ENCODE measurements at regions not wholly inside any gene's neighbourhood (a gene's known extent, or its start where the extent isn't known, plus 50 kb on each side); places are given as distances from the start of the nearest gene placed in this dataset.

- Histone ChIP-seq H4K8ac (ENCODE audit: low read depth, low read length) (no peak overlapping the region), H3K36me3 (ENCODE audit: control insufficient read depth in 1 of 2, insufficient read depth in 2 of 2, low read length in 2 of 2) (no peaks in the 10 kb centered on the region), H3K9ac (ENCODE audit: low read length) (no peak overlapping the region), H3K4me2 (ENCODE audit: low read length) (no peak overlapping the region), H3K79me2 (ENCODE audit: control insufficient read depth, insufficient read depth, low read length, poor library complexity) (no peaks in the 10 kb centered on the region), H3K18ac (ENCODE audit: low read length) (no peak overlapping the region), H3K79me1 (ENCODE audit: low read length) (peaks cover 4% of the 10 kb centered on the region), H4K12ac (ENCODE audit: low read depth, low read length) (no peak overlapping the region), H2AK5ac (ENCODE audit: low read length) (no peak overlapping the region), H3K14ac (ENCODE audit: low read length) (no peak overlapping the region), H2AFZ (ENCODE audit: insufficient read depth, low read length, poor library complexity) (no peak overlapping the region), H3K4me3 (ENCODE audit: low read depth, low read length) (no peak overlapping the region), H4K91ac (ENCODE audit: low read depth, low read length) (no peak overlapping the region), H3K27me3 (ENCODE audit: insufficient read depth, low read length) (no peaks in the 10 kb centered on the region), H3K23ac (ENCODE audit: low read length) (no peak overlapping the region), H2BK120ac (ENCODE audit: insufficient read depth, low read length, poor library complexity) (no peak overlapping the region), H2BK12ac (ENCODE audit: low read length) (no peak overlapping the region), H3K4me1 (ENCODE audit: control insufficient read depth in 1 of 2, insufficient read depth in 2 of 2, low read length in 2 of 2) (no peaks in the 10 kb centered on the region), H3K9me3 (ENCODE audit: insufficient read depth, low read depth, low read length) (no peaks in the 10 kb centered on the region), H3K27ac (ENCODE audit: low read depth, low read length) (no peak overlapping the region), H3K4ac (ENCODE audit: low read depth, low read length) (no peak overlapping the region), H2BK5ac (ENCODE audit: low read depth, low read length, poor library complexity) (no peak overlapping the region)
- no CpG with 5 or more reads among the region's 3 CpGs for WGBS (ENCODE audit: extremely low coverage, insufficient coverage, insufficient read length)
- DNase-seq: no peak
These were observed 651.4 kb downstream of the STPG2 start for GRCh38 chr4:97491856-97492255.

GRCh38 chr4:97493815-97494518 is 649.3 kb downstream of the STPG2 start:
- DNase-seq: peak in 1 of 2 donors; percentile 26
- Histone ChIP-seq H2AFZ (ENCODE audit: insufficient read depth, low read length, poor library complexity) (no peak overlapping the region), H3K4ac (ENCODE audit: low read depth, low read length) (no peak overlapping the region), H3K27me3 (ENCODE audit: insufficient read depth, low read length) (no peaks in the 10 kb centered on the region), H3K36me3 (ENCODE audit: control insufficient read depth in 1 of 2, insufficient read depth in 2 of 2, low read length in 2 of 2) (no peaks in the 10 kb centered on the region), H4K8ac (ENCODE audit: low read depth, low read length) (peak overlapping the region; percentile 47), H3K4me2 (ENCODE audit: low read length) (no peak overlapping the region), H3K23ac (ENCODE audit: low read length) (no peak overlapping the region), H2BK120ac (ENCODE audit: insufficient read depth, low read length, poor library complexity) (no peak overlapping the region), H2BK5ac (ENCODE audit: low read depth, low read length, poor library complexity) (peak overlapping the region; percentile 79), H2AK5ac (ENCODE audit: low read length) (no peak overlapping the region), H3K79me2 (ENCODE audit: control insufficient read depth, insufficient read depth, low read length, poor library complexity) (no peaks in the 10 kb centered on the region), H3K9me3 (ENCODE audit: insufficient read depth, low read depth, low read length) (no peaks in the 10 kb centered on the region), H3K18ac (ENCODE audit: low read length) (no peak overlapping the region), H3K4me1 (ENCODE audit: control insufficient read depth in 1 of 2, insufficient read depth in 2 of 2, low read length in 2 of 2) (no peaks in the 10 kb centered on the region), H3K4me3 (ENCODE audit: low read depth, low read length) (no peak overlapping the region), H3K14ac (ENCODE audit: low read length) (no peak overlapping the region), H4K91ac (ENCODE audit: low read depth, low read length) (no peak overlapping the region), H3K9ac (ENCODE audit: low read length) (no peak overlapping the region), H4K12ac (ENCODE audit: low read depth, low read length) (no peak overlapping the region), H3K27ac (ENCODE audit: low read depth, low read length) (peak overlapping the region; percentile 88), H3K79me1 (ENCODE audit: low read length) (peaks cover 6% of the 10 kb centered on the region), H2BK12ac (ENCODE audit: low read length) (no peak overlapping the region)
- WGBS (ENCODE audit: extremely low coverage, insufficient coverage, insufficient read length): no CpG with 5 or more reads among the region's 1 CpG

- Histone ChIP-seq H2AK5ac (ENCODE audit: low read length) (no peak overlapping the region), H3K9ac (ENCODE audit: low read length) (no peak overlapping the region), H2BK5ac (ENCODE audit: low read depth, low read length, poor library complexity) (no peak overlapping the region), H3K4ac (ENCODE audit: low read depth, low read length) (no peak overlapping the region), H4K12ac (ENCODE audit: low read depth, low read length) (no peak overlapping the region), H2AFZ (ENCODE audit: insufficient read depth, low read length, poor library complexity) (no peak overlapping the region), H3K27ac (ENCODE audit: low read depth, low read length) (peak overlapping the region; percentile 79), H3K14ac (ENCODE audit: low read length) (no peak overlapping the region), H3K36me3 (ENCODE audit: control insufficient read depth in 1 of 2, insufficient read depth in 2 of 2, low read length in 2 of 2) (no peaks in the 10 kb centered on the region), H3K23ac (ENCODE audit: low read length) (no peak overlapping the region), H3K18ac (ENCODE audit: low read length) (no peak overlapping the region), H3K4me3 (ENCODE audit: low read depth, low read length) (no peak overlapping the region), H4K91ac (ENCODE audit: low read depth, low read length) (no peak overlapping the region), H3K4me1 (ENCODE audit: control insufficient read depth in 1 of 2, insufficient read depth in 2 of 2, low read length in 2 of 2) (peaks cover 0 to 5% of the 10 kb centered on the region in 2 experiments), H3K27me3 (ENCODE audit: insufficient read depth, low read length) (no peaks in the 10 kb centered on the region), H3K79me1 (ENCODE audit: low read length) (peaks cover 12% of the 10 kb centered on the region), H3K9me3 (ENCODE audit: insufficient read depth, low read depth, low read length) (no peaks in the 10 kb centered on the region), H3K79me2 (ENCODE audit: control insufficient read depth, insufficient read depth, low read length, poor library complexity) (no peaks in the 10 kb centered on the region), H3K4me2 (ENCODE audit: low read length) (no peak overlapping the region), H2BK120ac (ENCODE audit: insufficient read depth, low read length, poor library complexity) (no peak overlapping the region), H2BK12ac (ENCODE audit: low read length) (no peak overlapping the region), H4K8ac (ENCODE audit: low read depth, low read length) (no peak overlapping the region)
- peak in 1 of 2 donors; percentile 47 for DNase-seq
- no CpG with 5 or more reads among the region's 3 CpGs for WGBS (ENCODE audit: extremely low coverage, insufficient coverage, insufficient read length)
These were observed 646.9 kb downstream of the STPG2 start for GRCh38 chr4:97496298-97496873.

- H3K79me2 ChIP-seq (ENCODE audit: control insufficient read depth, insufficient read depth, low read length, poor library complexity): no peaks in the 10 kb centered on the region
- no peaks in the 10 kb centered on the region for H3K27me3 ChIP-seq (ENCODE audit: insufficient read depth, low read length)
- H2BK5ac ChIP-seq (ENCODE audit: low read depth, low read length, poor library complexity): no peak overlapping the region
- no peak overlapping the region for H4K12ac ChIP-seq (ENCODE audit: low read depth, low read length)
- no peak overlapping the region for H3K23ac ChIP-seq (ENCODE audit: low read length)
- H3K27ac ChIP-seq (ENCODE audit: low read depth, low read length): peak overlapping the region; percentile 87
- H2AK5ac ChIP-seq (ENCODE audit: low read length): no peak overlapping the region
- no CpG with 5 or more reads among the region's 3 CpGs for WGBS (ENCODE audit: extremely low coverage, insufficient coverage, insufficient read length)
- H3K4me3 ChIP-seq (ENCODE audit: low read depth, low read length): no peak overlapping the region
- H2BK12ac ChIP-seq (ENCODE audit: low read length): peak overlapping the region; percentile 49
- no peak overlapping the region for H3K4ac ChIP-seq (ENCODE audit: low read depth, low read length)
- no peak overlapping the region for H3K4me2 ChIP-seq (ENCODE audit: low read length)
- H2BK120ac ChIP-seq (ENCODE audit: insufficient read depth, low read length, poor library complexity): no peak overlapping the region
- peaks cover 13% of the 10 kb centered on the region for H3K79me1 ChIP-seq (ENCODE audit: low read length)
- no peak overlapping the region for H4K91ac ChIP-seq (ENCODE audit: low read depth, low read length)
- DNase-seq: peak in 1 of 2 donors; percentile 10
- H4K8ac ChIP-seq (ENCODE audit: low read depth, low read length): no peak overlapping the region
- H2AFZ ChIP-seq (ENCODE audit: insufficient read depth, low read length, poor library complexity): no peak overlapping the region
- H3K9ac ChIP-seq (ENCODE audit: low read length): no peak overlapping the region
- no peaks in the 10 kb centered on the region for H3K36me3 ChIP-seq (ENCODE audit: control insufficient read depth in 1 of 2, insufficient read depth in 2 of 2, low read length in 2 of 2)
- H3K9me3 ChIP-seq (ENCODE audit: insufficient read depth, low read depth, low read length): no peaks in the 10 kb centered on the region
- no peak overlapping the region for H3K18ac ChIP-seq (ENCODE audit: low read length)
- no peak overlapping the region for H3K14ac ChIP-seq (ENCODE audit: low read length)
- H3K4me1 ChIP-seq (ENCODE audit: control insufficient read depth in 1 of 2, insufficient read depth in 2 of 2, low read length in 2 of 2): peaks cover 0 to 5% of the 10 kb centered on the region in 2 experiments
These were observed 644.4 kb downstream of the STPG2 start for GRCh38 chr4:97498875-97499274.

All from trophoblast cell (in vitro differentiated cells and primary cell).